H9 (cell line): ENCODE measurements at regions not wholly inside any gene's neighbourhood (a gene's known extent, or its start where the extent isn't known, plus 50 kb on each side); places are given as distances from the start of the nearest gene placed in this dataset.

Experiments
- DNase-seq: peaks from one replicate; pipeline ENCODE4 v3.0.0-alpha.2; 2017
- H2AFZ ChIP-seq: one replicate; pipeline ENCODE4 v1.6.1; 2013; ENCODE audit warnings: mild to moderate bottlenecking, low read length, control low read depth, moderate library complexity
- H2AK5ac ChIP-seq: 2 replicates; pipeline ENCODE4 v1.6.1; 2013; ENCODE audit warnings: low read length, control low read depth, mixed read lengths; ENCODE audit not compliant: insufficient read length
- H2BK120ac ChIP-seq: one replicate; pipeline ENCODE4 v1.6.1; 2013; ENCODE audit warnings: low read depth, mild to moderate bottlenecking, low read length, control low read depth, inconsistent platforms; ENCODE audit not compliant: poor library complexity, severe bottlenecking
- H2BK12ac ChIP-seq: 2 replicates; pipeline ENCODE4 v1.6.1; 2013; ENCODE audit warnings: low read length, control low read depth, mixed read lengths, low read depth; ENCODE audit not compliant: insufficient read length
- H2BK15ac ChIP-seq: 2 replicates; pipeline ENCODE4 v1.6.1; 2013; ENCODE audit warnings: low read depth, low read length, control low read depth
- H2BK20ac ChIP-seq: one replicate; pipeline ENCODE4 v1.6.1; 2013; ENCODE audit warnings: low read depth, mild to moderate bottlenecking, low read length, control low read depth, inconsistent platforms; ENCODE audit not compliant: poor library complexity, severe bottlenecking
- H2BK5ac ChIP-seq: 2 replicates; pipeline ENCODE4 v1.6.1; 2013; ENCODE audit warnings: low read length, control low read depth, mixed read lengths; ENCODE audit not compliant: insufficient read length
- H3K14ac ChIP-seq: 2 replicates; pipeline ENCODE4 v1.6.1; 2013; ENCODE audit warnings: low read length, control low read depth; ENCODE audit not compliant: insufficient read depth
- H3K18ac ChIP-seq: 2 replicates; pipeline ENCODE4 v1.6.1; 2013; ENCODE audit warnings: low read depth, mild to moderate bottlenecking, mixed read lengths, low read length, control low read depth; ENCODE audit not compliant: insufficient read length
- H3K23ac ChIP-seq: 2 replicates; pipeline ENCODE4 v1.6.1; 2013; ENCODE audit warnings: low read length, control low read depth, mixed read lengths, low read depth; ENCODE audit not compliant: insufficient read length
- H3K23me2 ChIP-seq: 2 replicates; pipeline ENCODE4 v1.6.1; 2013; ENCODE audit warnings: low read depth, mild to moderate bottlenecking, mixed read lengths, low read length, control low read depth; ENCODE audit not compliant: insufficient read length, poor library complexity, severe bottlenecking
- H3K27ac ChIP-seq: 2 replicates; pipeline ENCODE4 v1.5.1; 2013; ENCODE audit warnings: low read length, control low read depth, mixed read lengths, low read depth; ENCODE audit not compliant: insufficient read length
- H3K27me3 ChIP-seq: 2 replicates; pipeline ENCODE4 v1.6.1; 2013; ENCODE audit warnings: low read length, control low read depth, inconsistent platforms; ENCODE audit not compliant: insufficient read depth
- H3K4ac ChIP-seq: 2 replicates; pipeline ENCODE4 v1.6.1; 2013; ENCODE audit warnings: low read depth, mild to moderate bottlenecking, control low read depth, inconsistent platforms, low read length, moderate library complexity
- H3K4me1 ChIP-seq: 2 replicates; pipeline ENCODE4 v1.6.1; 2013; ENCODE audit warnings: low read length, control low read depth, inconsistent platforms; ENCODE audit not compliant: insufficient read depth
- H3K4me2 ChIP-seq: 2 replicates; pipeline ENCODE4 v1.6.1; 2013; ENCODE audit warnings: low read length, control low read depth, mixed read lengths; ENCODE audit not compliant: insufficient read length, insufficient read depth
- H3K56ac ChIP-seq: 2 replicates; pipeline ENCODE4 v1.6.1; 2013; ENCODE audit warnings: low read depth, mild to moderate bottlenecking, mixed read lengths, low read length, control low read depth; ENCODE audit not compliant: insufficient read length
- H3K79me1 ChIP-seq: 2 replicates; pipeline ENCODE4 v1.6.1; 2013; ENCODE audit warnings: low read depth, mild to moderate bottlenecking, moderate library complexity, low read length, control low read depth, inconsistent platforms; ENCODE audit not compliant: insufficient read depth, poor library complexity, severe bottlenecking
- H3K79me2 ChIP-seq: 2 replicates; pipeline ENCODE4 v1.6.1; 2013; ENCODE audit warnings: low read length, control low read depth, inconsistent platforms; ENCODE audit not compliant: insufficient read depth
- H3K9ac ChIP-seq: 2 replicates; pipeline ENCODE4 v1.6.1; 2013; ENCODE audit warnings: low read length, control low read depth, mixed read lengths; ENCODE audit not compliant: insufficient read length; ENCODE audit errors: extremely low read depth
- H3K9me3 ChIP-seq: one replicate; pipeline ENCODE4 v1.6.1; 2013; ENCODE audit warnings: low read depth, low read length, inconsistent platforms; ENCODE audit not compliant: control insufficient read depth
- H3T11ph ChIP-seq: one replicate; pipeline ENCODE4 v1.6.1; 2013; ENCODE audit warnings: mild to moderate bottlenecking, low read length, control low read depth, inconsistent platforms
- H4K20me1 ChIP-seq: one replicate; pipeline ENCODE4 v1.6.1; 2013; ENCODE audit not compliant: control insufficient read depth, insufficient read length, insufficient read depth
- H4K5ac ChIP-seq: 2 replicates; pipeline ENCODE4 v1.6.1; 2013; ENCODE audit warnings: low read depth, mild to moderate bottlenecking, mixed read lengths, low read length, control low read depth; ENCODE audit not compliant: insufficient read length
- H4K8ac ChIP-seq: replicated peaks from 2 replicates; pipeline ENCODE4 v1.6.1; 2013; ENCODE audit warnings: low read length, control low read depth, mixed read lengths, low read depth; ENCODE audit not compliant: insufficient read length
- H4K91ac ChIP-seq: 2 replicates; pipeline ENCODE4 v1.6.1; 2013; ENCODE audit warnings: low read depth, mild to moderate bottlenecking, moderate library complexity, mixed read lengths, low read length, control low read depth; ENCODE audit not compliant: insufficient read length
- H3K27ac Mint-ChIP-seq, 3 experiments: 2 replicates in 2 of 3; 3 replicates in 1 of 3; pipeline ENCODE4 v1.8.0; 2020 to 2021; ENCODE audit warnings: mixed read lengths in 3 of 3, mild to moderate bottlenecking in 1 of 3, moderate library complexity in 1 of 3
- H3K27me3 Mint-ChIP-seq: 2 replicates; pipeline ENCODE4 v1.8.0; 2021; ENCODE audit warnings: low read depth, mild to moderate bottlenecking, moderate library complexity, mixed read lengths
- H3K36me3 Mint-ChIP-seq, 3 experiments: 2 replicates in 2 of 3; 3 replicates in 1 of 3; pipeline ENCODE4 v1.8.0; 2020 to 2021; ENCODE audit warnings: low read depth in 3 of 3, mixed read lengths in 3 of 3; ENCODE audit not compliant: insufficient read depth in 1 of 3
- H3K4me1 Mint-ChIP-seq, 2 experiments: 2 replicates each; pipeline ENCODE4 v1.8.0; 2020; ENCODE audit warnings: mixed read lengths in 2 of 2
- H3K4me3 Mint-ChIP-seq, 2 experiments: 2 replicates in 1 of 2; 3 replicates in 1 of 2; pipeline ENCODE4 v1.8.0; 2020 to 2021; ENCODE audit warnings: mild to moderate bottlenecking in 2 of 2, mixed read lengths in 2 of 2, moderate library complexity in 1 of 2
- H3K9me3 Mint-ChIP-seq, 2 experiments: 2 replicates in 1 of 2; 3 replicates in 1 of 2; pipeline ENCODE4 v1.8.0; 2020; ENCODE audit warnings: mild to moderate bottlenecking in 2 of 2, mixed read lengths in 2 of 2, moderate library complexity in 1 of 2
- WGBS: extraction: QIAGEN DNeasy Blood & Tissue Kit; methylation state at CpG from one replicate; pipeline ENCODE4 v1.1.7; 2013; ENCODE audit warnings: missing lambda C conversion rate, low lambda C conversion rate, mixed read lengths; ENCODE audit not compliant: insufficient read length; ENCODE audit errors: extremely low coverage; 5-methylcytosine and 5-hydroxymethylcytosine counted together
- TF ChIP-seq, protein P1 (sequence below): fragments of 200-600 bp; sonication (generic); conservative IDR thresholded peaks from 3 replicates; pipeline ENCODE4 v1.8.0; 2021; ENCODE audit warnings: antibody characterized with exemption, mild to moderate bottlenecking

DNA sequence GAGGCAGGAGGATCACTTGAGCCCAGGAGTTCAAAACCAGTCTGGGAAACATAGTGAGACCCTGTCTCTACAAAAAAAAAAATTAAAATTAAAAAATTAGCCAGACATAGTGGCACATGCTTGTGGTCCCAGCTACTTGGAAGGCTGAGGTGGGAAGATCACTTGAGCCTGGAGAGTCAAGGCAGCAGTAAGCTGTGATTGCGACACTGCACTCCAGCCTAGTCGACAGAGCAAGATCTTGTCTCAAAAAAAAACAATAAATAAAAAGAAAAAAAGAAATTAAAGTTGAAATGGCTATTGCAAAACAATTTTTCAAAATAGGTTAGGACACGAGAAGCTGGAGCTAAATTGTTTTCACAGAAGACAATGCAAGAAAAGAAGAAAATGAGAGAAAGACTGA lies 379.0 kb upstream of the RNF32 start:
- Histone ChIP-seq H2AFZ (no peak overlapping the region), H2AK5ac (no peak overlapping the region), H3K14ac (no peak overlapping the region), H4K20me1 (no peaks in the 10 kb centered on the region), H3K18ac (no peak overlapping the region), H2BK120ac (no peak overlapping the region), H3K9me3 (no peaks in the 10 kb centered on the region), H4K91ac (no peak overlapping the region), H3T11ph (no peak overlapping the region), H3K4ac (no peak overlapping the region), H3K27ac (no peak overlapping the region), H3K27me3 (no peaks in the 10 kb centered on the region), H3K23me2 (no peaks in the 10 kb centered on the region), H2BK15ac (no peak overlapping the region), H3K79me1 (no peaks in the 10 kb centered on the region), H3K56ac (no peak overlapping the region), H4K8ac (no peak overlapping the region), H2BK5ac (no peak overlapping the region), H2BK12ac (no peak overlapping the region), H4K5ac (no peak overlapping the region), H3K23ac (no peak overlapping the region), H3K4me1 (no peaks in the 10 kb centered on the region), H2BK20ac (no peak overlapping the region), H3K4me2 (no peak overlapping the region), H3K9ac (no peak overlapping the region), H3K79me2 (no peaks in the 10 kb centered on the region)
- TF ChIP-seq, protein P1, sequence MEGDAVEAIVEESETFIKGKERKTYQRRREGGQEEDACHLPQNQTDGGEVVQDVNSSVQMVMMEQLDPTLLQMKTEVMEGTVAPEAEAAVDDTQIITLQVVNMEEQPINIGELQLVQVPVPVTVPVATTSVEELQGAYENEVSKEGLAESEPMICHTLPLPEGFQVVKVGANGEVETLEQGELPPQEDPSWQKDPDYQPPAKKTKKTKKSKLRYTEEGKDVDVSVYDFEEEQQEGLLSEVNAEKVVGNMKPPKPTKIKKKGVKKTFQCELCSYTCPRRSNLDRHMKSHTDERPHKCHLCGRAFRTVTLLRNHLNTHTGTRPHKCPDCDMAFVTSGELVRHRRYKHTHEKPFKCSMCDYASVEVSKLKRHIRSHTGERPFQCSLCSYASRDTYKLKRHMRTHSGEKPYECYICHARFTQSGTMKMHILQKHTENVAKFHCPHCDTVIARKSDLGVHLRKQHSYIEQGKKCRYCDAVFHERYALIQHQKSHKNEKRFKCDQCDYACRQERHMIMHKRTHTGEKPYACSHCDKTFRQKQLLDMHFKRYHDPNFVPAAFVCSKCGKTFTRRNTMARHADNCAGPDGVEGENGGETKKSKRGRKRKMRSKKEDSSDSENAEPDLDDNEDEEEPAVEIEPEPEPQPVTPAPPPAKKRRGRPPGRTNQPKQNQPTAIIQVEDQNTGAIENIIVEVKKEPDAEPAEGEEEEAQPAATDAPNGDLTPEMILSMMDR = no peak
- Mint-ChIP-seq H3K9me3 (no peaks in the 10 kb centered on the region; a peak in 1 of 5 replicates), H3K27ac (no peak overlapping the region), H3K4me3 (no peak overlapping the region), H3K4me1 (peaks cover 3 to 7% of the 10 kb centered on the region in 2 experiments; a peak in 1 of 4 replicates), H3K36me3 (no peaks in the 10 kb centered on the region), H3K27me3 (peaks cover 5% of the 10 kb centered on the region)
- WGBS = no CpG with 5 or more reads among the region's 3 CpGs
- DNase-seq = no peak
